ENCODE measurements at regions not wholly inside any gene's neighbourhood (a gene's known extent, or its start where the extent isn't known, plus 50 kb on each side); places are given as distances from the start of the nearest gene placed in this dataset.

DNA sequence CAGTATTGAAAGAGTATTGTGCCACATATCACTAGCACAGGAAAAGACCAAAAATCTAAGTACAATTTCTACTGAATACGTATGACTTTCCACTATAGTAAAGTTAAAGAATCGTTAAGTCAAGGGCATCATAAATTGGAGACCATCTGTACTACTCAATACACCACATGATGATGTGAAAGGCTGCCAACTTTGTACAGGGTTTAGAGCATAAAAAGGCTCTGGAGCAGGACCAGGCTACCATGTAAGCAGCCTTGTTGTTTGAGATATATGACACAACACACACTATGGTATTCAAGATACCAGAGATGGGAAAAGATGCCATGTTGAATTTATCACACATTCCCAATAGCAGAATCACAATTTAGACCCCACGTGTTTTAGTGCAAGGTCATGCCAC lies 294.9 kb upstream of the TRPC5 start:
- H3K4me1 Mint-ChIP-seq (ENCODE audit: low read depth), result no peaks in the 10 kb centered on the region

DNA sequence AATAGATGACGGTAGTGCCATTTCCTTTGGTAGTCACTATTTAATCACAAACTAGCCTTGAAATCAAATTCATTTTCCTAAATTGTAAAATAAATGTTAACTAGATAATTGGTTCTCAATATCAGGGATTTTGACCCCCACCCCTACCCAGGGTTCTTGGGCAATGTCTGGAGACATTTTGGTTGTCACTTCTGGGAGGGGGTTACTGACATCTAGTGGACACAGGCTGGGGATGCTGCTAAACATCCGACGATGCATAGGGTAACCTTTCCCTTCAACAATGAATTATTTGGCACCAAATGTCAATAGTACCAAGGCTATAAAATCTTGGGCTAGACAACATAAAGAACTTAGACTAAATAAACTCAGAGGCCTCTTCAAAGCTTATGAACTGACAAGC lies 285.8 kb upstream of the TRPC5 start:
- no peak overlapping the region for H3K27ac Mint-ChIP-seq

More for the DNA sequence above, 294.9 kb upstream of the TRPC5 start:
- DNase-seq (ENCODE audit: low spot score, unreplicated experiment), result no peak
- Mint-ChIP-seq H3K27ac (no peak overlapping the region), H3K36me3 (ENCODE audit: insufficient read depth) (no peaks in the 10 kb centered on the region), H3K9me3 (ENCODE audit: low read depth) (peaks cover 3% of the 10 kb centered on the region), H3K4me3 (ENCODE audit: low read depth) (no peak overlapping the region), H3K27me3 (no peaks in the 10 kb centered on the region)
- TF ChIP-seq, protein P1, sequence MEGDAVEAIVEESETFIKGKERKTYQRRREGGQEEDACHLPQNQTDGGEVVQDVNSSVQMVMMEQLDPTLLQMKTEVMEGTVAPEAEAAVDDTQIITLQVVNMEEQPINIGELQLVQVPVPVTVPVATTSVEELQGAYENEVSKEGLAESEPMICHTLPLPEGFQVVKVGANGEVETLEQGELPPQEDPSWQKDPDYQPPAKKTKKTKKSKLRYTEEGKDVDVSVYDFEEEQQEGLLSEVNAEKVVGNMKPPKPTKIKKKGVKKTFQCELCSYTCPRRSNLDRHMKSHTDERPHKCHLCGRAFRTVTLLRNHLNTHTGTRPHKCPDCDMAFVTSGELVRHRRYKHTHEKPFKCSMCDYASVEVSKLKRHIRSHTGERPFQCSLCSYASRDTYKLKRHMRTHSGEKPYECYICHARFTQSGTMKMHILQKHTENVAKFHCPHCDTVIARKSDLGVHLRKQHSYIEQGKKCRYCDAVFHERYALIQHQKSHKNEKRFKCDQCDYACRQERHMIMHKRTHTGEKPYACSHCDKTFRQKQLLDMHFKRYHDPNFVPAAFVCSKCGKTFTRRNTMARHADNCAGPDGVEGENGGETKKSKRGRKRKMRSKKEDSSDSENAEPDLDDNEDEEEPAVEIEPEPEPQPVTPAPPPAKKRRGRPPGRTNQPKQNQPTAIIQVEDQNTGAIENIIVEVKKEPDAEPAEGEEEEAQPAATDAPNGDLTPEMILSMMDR (IDR thresholded peaks at IDR 0.05; ENCODE audit: unreplicated experiment), result no peak

GRCh38 chrX:112367065-112367464 lies 284.5 kb upstream of the TRPC5 start:
- TF ChIP-seq, protein P1 (IDR thresholded peaks at IDR 0.05; ENCODE audit: unreplicated experiment), result no peak
- Mint-ChIP-seq H3K4me3 (ENCODE audit: low read depth) (no peak overlapping the region), H3K9me3 (ENCODE audit: low read depth) (no peaks in the 10 kb centered on the region), H3K4me1 (ENCODE audit: low read depth) (peaks cover 10% of the 10 kb centered on the region), H3K27me3 (peaks cover 28% of the 10 kb centered on the region), H3K36me3 (ENCODE audit: insufficient read depth) (no peaks in the 10 kb centered on the region), H3K27ac (no peak overlapping the region)
- DNase-seq (ENCODE audit: low spot score, unreplicated experiment), result no peak

More for the DNA sequence above, 285.8 kb upstream of the TRPC5 start:
- H3K27me3 Mint-ChIP-seq, result peaks cover 20% of the 10 kb centered on the region
- no peak overlapping the region for H3K4me3 Mint-ChIP-seq (ENCODE audit: low read depth)
- no peak for DNase-seq (ENCODE audit: low spot score, unreplicated experiment)
- no peaks in the 10 kb centered on the region for H3K9me3 Mint-ChIP-seq (ENCODE audit: low read depth)
- H3K36me3 Mint-ChIP-seq (ENCODE audit: insufficient read depth), result no peaks in the 10 kb centered on the region
- H3K4me1 Mint-ChIP-seq (ENCODE audit: low read depth), result peaks cover 10% of the 10 kb centered on the region
- TF ChIP-seq, protein P1 (IDR thresholded peaks at IDR 0.05; ENCODE audit: unreplicated experiment), result peak; percentile 48

DNA sequence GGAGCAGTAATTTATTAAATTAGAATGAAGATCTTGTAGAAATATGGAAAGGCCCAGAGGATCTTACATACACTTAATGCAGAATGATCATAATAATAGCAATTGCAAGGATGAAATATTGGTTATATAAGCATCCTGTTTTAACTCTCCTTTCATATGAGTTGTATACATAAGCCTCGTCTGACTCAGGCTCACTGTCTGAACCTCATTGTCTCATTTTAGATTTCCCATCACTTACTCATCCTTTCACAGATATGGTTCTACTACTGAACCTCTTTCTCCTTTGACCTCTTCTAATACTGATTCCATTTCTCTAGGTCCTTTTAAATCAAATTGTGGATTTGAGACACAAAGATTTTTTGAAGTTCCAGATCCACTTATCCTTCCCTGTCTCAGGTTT lies 277.3 kb upstream of the TRPC5 start:
- TF ChIP-seq, protein P1 (IDR thresholded peaks at IDR 0.05; ENCODE audit: unreplicated experiment), result no peak
- Mint-ChIP-seq H3K27me3 (peaks cover 15% of the 10 kb centered on the region), H3K27ac (no peak overlapping the region), H3K4me1 (ENCODE audit: low read depth) (peaks cover 6% of the 10 kb centered on the region), H3K4me3 (ENCODE audit: low read depth) (no peak overlapping the region), H3K36me3 (ENCODE audit: insufficient read depth) (no peaks in the 10 kb centered on the region), H3K9me3 (ENCODE audit: low read depth) (peaks cover 3% of the 10 kb centered on the region)
- no peak for DNase-seq (ENCODE audit: low spot score, unreplicated experiment)

DNA sequence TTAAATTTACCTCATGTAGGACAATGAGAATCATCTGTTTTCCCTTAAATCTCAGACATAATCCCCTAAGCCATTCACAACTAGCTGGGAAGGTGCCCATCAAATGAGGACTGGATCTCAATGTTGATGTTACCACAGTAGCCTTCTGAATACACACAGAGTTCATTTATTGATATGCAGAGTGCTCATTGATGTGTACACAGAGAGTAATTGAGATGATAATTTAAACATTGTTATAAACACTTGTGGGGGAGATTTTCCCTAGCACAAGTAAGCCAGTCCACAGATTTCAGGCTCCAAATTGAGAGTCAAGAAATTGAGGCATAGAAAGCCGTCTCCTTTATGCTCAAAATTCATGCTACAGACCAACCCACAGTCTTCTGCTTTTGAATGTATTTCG lies 273.4 kb upstream of the TRPC5 start:
- Mint-ChIP-seq H3K4me3 (ENCODE audit: low read depth) (no peak overlapping the region), H3K4me1 (ENCODE audit: low read depth) (peaks cover 6% of the 10 kb centered on the region), H3K36me3 (ENCODE audit: insufficient read depth) (no peaks in the 10 kb centered on the region), H3K9me3 (ENCODE audit: low read depth) (peaks cover 3% of the 10 kb centered on the region), H3K27me3 (no peaks in the 10 kb centered on the region), H3K27ac (no peak overlapping the region)
- DNase-seq (ENCODE audit: low spot score, unreplicated experiment), result no peak
- TF ChIP-seq, protein P1 (IDR thresholded peaks at IDR 0.05; ENCODE audit: unreplicated experiment), result no peak

Data from progenitor cell of endocrine pancreas (in vitro differentiated cells).